ENCODE measurements at regions not wholly inside any gene's neighbourhood (a gene's known extent, or its start where the extent isn't known, plus 50 kb on each side); places are given as distances from the start of the nearest gene placed in this dataset.

DNA sequence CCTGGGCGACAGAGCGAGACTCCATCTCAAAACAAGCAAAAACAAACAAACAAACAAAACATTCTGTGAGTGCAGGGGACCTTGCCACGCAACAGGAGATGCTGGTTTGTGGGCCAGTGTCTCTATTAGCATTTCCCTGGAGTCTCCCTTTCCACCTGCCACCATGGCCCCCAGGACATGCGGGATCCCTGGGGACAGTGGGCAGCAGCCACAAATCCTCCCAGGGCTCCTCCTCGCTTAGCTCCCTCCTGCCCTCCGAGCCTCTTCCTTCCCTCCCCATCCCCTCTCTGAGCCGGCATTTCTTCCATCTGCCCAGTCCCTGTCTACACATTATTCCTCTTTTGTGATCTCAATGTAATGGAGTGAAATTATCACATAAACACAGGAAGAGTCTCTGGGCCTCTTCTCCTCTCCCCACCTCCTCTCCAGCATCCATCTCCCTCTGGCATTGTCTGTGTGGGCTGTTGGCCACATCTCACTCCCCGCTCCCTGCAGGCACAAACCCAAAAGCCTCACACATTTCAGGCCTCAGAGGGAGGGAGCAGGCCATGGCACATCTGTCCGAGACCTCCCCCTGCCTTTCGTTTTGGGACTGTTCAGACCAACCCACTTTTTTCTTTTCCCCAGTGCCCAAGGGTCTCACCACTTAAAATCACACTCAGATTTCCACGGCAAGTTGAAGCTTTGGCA, 144.3 kb downstream of the MIS18A start:
- TF ChIP-seq EZH2 (IDR thresholded peaks at IDR 0.05) (no peak), POLR2AphosphoS5 (IDR thresholded peaks at IDR 0.05; ENCODE audit: borderline replicate concordance, low read depth, low read length) (no peak), FOXP2 (optimal IDR thresholded peaks at IDR 0.05; ENCODE audit: control extremely low read depth, extremely low read length, insufficient read depth) (no peak)

Data from SK-N-MC (cell line).